Upper lobe of right lung (tissue), 1 donor: ENCODE measurements at regions not wholly inside any gene's neighbourhood (a gene's known extent, or its start where the extent isn't known, plus 50 kb on each side); places are given as distances from the start of the nearest gene placed in this dataset.

Experiments used
- ATAC-seq: fragments of 200-7000 bp; cut with Tn5 transposase; one replicate; pipeline ENCODE4 v1.9.1; 2020; ENCODE audit warnings: mild to moderate bottlenecking, moderate library complexity
- DNase-seq: peaks from one replicate; pipeline ENCODE4 v3.0.0-alpha.2; 2020
- H3K27ac ChIP-seq: fragments of 200-600 bp; one replicate; pipeline ENCODE4 v1.8.0; 2022
- H3K27me3 ChIP-seq: fragments of 200-600 bp; one replicate; pipeline ENCODE4 v1.8.0; 2022; ENCODE audit warnings: mild to moderate bottlenecking
- H3K36me3 ChIP-seq: fragments of 200-600 bp; one replicate; pipeline ENCODE4 v1.8.0; 2022
- H3K4me1 ChIP-seq: fragments of 200-600 bp; one replicate; pipeline ENCODE4 v1.8.0; 2022
- H3K4me3 ChIP-seq: fragments of 200-600 bp; one replicate; pipeline ENCODE4 v1.8.0; 2022; ENCODE audit warnings: mild to moderate bottlenecking
- H3K9me3 ChIP-seq: fragments of 200-600 bp; one replicate; pipeline ENCODE4 v1.8.0; 2022
- intact Hi-C: fragments of 100-400 bp; cut with DNase I; formaldehyde crosslinking; loops from one replicate; pipeline ENCODE4 v1.11.0; 2022
- TF ChIP-seq, protein P1 (sequence below): fragments of 200-600 bp; IDR thresholded peaks from one replicate; pipeline ENCODE4 v1.8.0; 2022; ENCODE audit warnings: antibody characterized with exemption
- donor health status: DM: no; HTN: yes; CAD: no; lungs with severe emphysema.

DNA sequence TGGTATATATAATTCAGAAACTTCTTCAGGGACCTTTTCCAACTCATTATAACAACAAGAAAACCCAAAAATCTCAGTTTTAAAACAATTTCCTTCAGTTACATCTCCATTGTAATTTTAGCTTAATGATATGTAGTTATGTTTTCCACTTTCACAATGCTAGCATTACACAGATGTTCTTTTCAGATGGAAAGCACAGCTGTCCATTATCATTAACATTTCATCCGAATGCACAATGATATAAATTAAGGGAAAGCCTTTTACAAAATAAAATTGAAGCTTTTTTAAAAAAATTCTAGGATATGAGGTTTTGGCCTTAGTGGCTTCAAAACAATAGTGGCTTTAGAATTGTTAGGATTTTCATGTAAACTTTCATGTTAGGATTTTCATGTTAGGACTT is 389.2 kb downstream of the ADAM29 start:
- no peaks in the 10 kb centered on the region for H3K36me3 ChIP-seq
- no peaks in the 10 kb centered on the region for H3K4me1 ChIP-seq
- no peak overlapping the region for H3K4me3 ChIP-seq
- H3K27me3 ChIP-seq, result no peaks in the 10 kb centered on the region
- no peak for ATAC-seq
- no peak overlapping the region for H3K27ac ChIP-seq
- no peaks in the 10 kb centered on the region for H3K9me3 ChIP-seq
- intact Hi-C loops, result no loop called here
- TF ChIP-seq, protein P1, sequence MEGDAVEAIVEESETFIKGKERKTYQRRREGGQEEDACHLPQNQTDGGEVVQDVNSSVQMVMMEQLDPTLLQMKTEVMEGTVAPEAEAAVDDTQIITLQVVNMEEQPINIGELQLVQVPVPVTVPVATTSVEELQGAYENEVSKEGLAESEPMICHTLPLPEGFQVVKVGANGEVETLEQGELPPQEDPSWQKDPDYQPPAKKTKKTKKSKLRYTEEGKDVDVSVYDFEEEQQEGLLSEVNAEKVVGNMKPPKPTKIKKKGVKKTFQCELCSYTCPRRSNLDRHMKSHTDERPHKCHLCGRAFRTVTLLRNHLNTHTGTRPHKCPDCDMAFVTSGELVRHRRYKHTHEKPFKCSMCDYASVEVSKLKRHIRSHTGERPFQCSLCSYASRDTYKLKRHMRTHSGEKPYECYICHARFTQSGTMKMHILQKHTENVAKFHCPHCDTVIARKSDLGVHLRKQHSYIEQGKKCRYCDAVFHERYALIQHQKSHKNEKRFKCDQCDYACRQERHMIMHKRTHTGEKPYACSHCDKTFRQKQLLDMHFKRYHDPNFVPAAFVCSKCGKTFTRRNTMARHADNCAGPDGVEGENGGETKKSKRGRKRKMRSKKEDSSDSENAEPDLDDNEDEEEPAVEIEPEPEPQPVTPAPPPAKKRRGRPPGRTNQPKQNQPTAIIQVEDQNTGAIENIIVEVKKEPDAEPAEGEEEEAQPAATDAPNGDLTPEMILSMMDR, result no peak
- DNase-seq, result no peak

DNA sequence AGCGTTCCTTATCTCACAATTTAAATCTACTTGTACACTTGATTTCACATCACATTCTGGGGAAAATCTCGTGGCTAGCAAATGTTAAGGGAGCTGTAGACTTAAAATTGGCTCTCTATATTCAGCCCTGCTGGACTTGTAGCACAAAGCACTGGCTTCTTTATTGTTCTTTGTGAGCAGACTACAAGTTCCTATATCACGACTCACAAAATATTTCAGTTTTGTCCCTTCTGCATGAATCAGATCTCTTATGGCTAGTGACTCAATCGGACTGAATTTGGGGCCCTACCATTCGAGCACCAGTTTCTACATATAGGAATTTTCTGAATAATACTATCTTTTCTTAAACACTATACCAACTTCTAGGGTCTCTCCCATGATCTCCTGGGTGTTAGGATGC is 390.1 kb downstream of the ADAM29 start:
- DNase-seq (no peak), ATAC-seq (no peak)
- Histone ChIP-seq H3K27ac (no peak overlapping the region), H3K36me3 (no peaks in the 10 kb centered on the region), H3K9me3 (no peaks in the 10 kb centered on the region), H3K4me1 (no peaks in the 10 kb centered on the region), H3K4me3 (no peak overlapping the region), H3K27me3 (no peaks in the 10 kb centered on the region)
- intact Hi-C loops, result no loop called here
- TF ChIP-seq, protein P1, result no peak

DNA sequence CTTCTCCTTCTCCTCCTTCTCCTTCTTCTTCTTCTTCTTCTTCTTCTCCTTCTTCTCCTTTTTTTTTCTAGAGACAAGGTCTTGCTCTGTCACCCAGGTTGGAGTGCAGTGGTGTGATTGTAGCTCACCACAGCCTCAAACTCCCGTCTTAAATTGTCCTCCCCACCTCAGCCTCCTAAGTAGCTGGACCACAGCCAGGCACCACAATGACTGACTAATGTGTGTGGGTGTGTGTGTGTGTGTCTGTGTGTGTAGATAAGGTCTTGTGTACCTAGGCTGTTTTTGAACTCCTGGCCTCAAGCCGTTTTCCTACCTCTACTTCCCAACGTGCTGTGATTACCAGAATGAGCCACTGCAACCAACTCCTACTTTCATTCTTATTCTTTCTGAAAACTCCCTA is 390.9 kb downstream of the ADAM29 start:
- no peaks in the 10 kb centered on the region for H3K36me3 ChIP-seq
- TF ChIP-seq, protein P1, result no peak
- H3K4me1 ChIP-seq, result no peaks in the 10 kb centered on the region
- intact Hi-C loops, result no loop called here
- H3K27me3 ChIP-seq, result no peaks in the 10 kb centered on the region
- H3K9me3 ChIP-seq, result no peaks in the 10 kb centered on the region
- no peak overlapping the region for H3K27ac ChIP-seq
- no peak overlapping the region for H3K4me3 ChIP-seq
- DNase-seq (no peak), ATAC-seq (no peak)

DNA sequence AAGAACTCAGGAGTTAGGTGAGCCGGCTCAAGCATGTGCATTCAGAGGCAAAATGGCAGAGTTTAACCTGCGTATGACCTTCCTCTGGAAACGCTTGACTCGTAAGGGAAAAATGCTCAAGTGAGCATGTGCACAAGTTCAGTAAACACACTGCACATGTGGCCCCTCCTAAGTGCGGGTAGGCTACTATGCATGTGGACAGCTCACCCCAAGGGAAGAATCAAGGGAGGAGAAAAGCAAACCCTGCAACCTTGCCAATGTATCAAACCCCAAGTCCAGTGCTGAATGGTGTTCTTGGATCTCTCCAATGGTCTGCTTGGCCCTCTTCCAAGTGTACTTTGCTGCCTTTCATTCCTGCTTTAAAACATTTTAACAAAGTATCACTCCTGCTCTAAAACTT is 407.1 kb downstream of the ADAM29 start:
- H3K27ac ChIP-seq, result no peak overlapping the region
- intact Hi-C loops, result no loop called here
- H3K9me3 ChIP-seq, result no peaks in the 10 kb centered on the region
- H3K36me3 ChIP-seq, result no peaks in the 10 kb centered on the region
- ATAC-seq (no peak), DNase-seq (no peak)
- no peak overlapping the region for H3K4me3 ChIP-seq
- H3K27me3 ChIP-seq, result no peaks in the 10 kb centered on the region
- TF ChIP-seq, protein P1, result no peak
- no peaks in the 10 kb centered on the region for H3K4me1 ChIP-seq

DNA sequence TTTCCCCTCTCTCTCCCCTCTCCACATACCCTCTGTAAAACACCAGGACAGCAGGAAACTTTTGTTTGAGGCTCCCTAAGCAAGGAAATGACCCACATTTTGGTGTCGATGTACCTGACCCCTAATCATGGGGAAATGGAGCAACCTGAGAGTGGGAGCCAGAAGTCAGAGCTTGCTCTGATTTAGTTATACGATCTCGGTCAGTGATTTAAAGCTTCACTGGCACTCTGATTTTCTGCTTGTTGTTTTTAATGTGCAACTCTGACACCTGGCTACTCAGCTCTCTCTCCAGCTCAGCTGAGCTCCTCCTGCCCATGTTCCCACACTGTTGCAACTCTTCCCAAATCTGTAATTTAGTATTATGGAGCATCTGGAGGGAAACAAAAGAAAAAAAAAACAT is 408.6 kb downstream of the ADAM29 start:
- Histone ChIP-seq H3K27ac (no peak overlapping the region), H3K27me3 (no peaks in the 10 kb centered on the region), H3K4me1 (no peaks in the 10 kb centered on the region), H3K36me3 (no peaks in the 10 kb centered on the region), H3K9me3 (no peaks in the 10 kb centered on the region), H3K4me3 (no peak overlapping the region)
- TF ChIP-seq, protein P1, result no peak
- DNase-seq (no peak), ATAC-seq (no peak)
- intact Hi-C loops, result no loop called here

DNA sequence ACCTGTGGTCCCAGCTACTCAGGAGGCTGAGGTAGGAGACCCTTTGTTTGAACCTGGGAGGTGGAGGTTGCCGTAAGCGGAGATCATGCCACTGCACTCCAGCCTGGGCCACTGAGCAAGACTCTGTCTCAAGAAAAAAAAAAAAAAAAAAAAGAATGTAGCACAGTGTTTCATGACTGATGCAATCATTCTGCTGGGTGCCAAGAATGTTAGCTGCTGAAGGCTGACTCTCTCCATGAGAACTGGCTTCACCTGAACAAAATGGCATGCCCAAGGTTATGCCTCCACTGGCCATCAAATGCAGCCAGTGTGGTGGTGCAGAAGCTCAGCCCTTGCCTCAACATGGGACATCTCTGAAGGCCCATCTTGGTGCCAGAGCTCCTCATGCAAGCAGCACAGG is 412.1 kb downstream of the ADAM29 start:
- no peaks in the 10 kb centered on the region for H3K36me3 ChIP-seq
- ATAC-seq, result no peak
- H3K27me3 ChIP-seq, result no peaks in the 10 kb centered on the region
- no peaks in the 10 kb centered on the region for H3K9me3 ChIP-seq
- no peaks in the 10 kb centered on the region for H3K4me1 ChIP-seq
- TF ChIP-seq, protein P1, result no peak
- no peak overlapping the region for H3K4me3 ChIP-seq
- H3K27ac ChIP-seq, result no peak overlapping the region
- DNase-seq, result no peak
- intact Hi-C loops, result no loop called here
